ENCODE measurements at regions not wholly inside any gene's neighbourhood (a gene's known extent, or its start where the extent isn't known, plus 50 kb on each side); places are given as distances from the start of the nearest gene placed in this dataset.

DNA sequence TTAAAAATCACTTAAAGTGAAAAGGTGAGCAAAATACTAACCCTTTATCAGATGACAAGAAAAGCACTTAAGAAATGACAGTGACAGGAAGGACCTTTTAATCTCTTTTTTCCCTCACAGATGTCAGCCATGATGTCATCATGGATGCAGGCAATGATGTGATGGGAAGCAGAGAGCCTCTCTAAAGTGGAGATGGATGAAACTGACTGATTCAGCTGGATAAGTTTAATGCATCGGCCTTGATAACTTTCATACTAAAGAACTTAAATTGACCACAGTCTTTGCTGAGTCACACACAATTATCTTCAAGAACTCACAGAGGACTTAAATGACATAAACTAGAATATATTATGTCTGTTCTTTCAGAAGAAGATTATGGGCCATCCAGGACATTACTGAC, 153.2 kb upstream of the FGF10 start:
- H3K27me3 ChIP-seq (ENCODE audit: control insufficient read depth, low read length): no peaks in the 10 kb centered on the region
- no peaks in the 10 kb centered on the region for H3K9me3 ChIP-seq (ENCODE audit: control insufficient read depth, insufficient read depth, low read length)
- H3K9me2 ChIP-seq (replicated peaks; ENCODE audit: control insufficient read depth, low read length): no peaks in the 10 kb centered on the region
- no peak overlapping the region for H3K4me3 ChIP-seq (ENCODE audit: low read length)
- no peaks in the 10 kb centered on the region for H3K4me1 ChIP-seq (ENCODE audit: control insufficient read depth, low read length)
- no peak overlapping the region for H3K27ac ChIP-seq (ENCODE audit: low read depth, low read length)
- H3K79me2 ChIP-seq (ENCODE audit: control insufficient read depth, low read length): no peaks in the 10 kb centered on the region
- no peak overlapping the region for H3K4me2 ChIP-seq (ENCODE audit: low read length)
- no peaks in the 10 kb centered on the region for H3K36me3 ChIP-seq (ENCODE audit: control insufficient read depth, low read length)
- no peaks in the 10 kb centered on the region for H3F3A ChIP-seq (ENCODE audit: control insufficient read depth, insufficient read depth)
- TF ChIP-seq EZH2phosphoT487 (IDR thresholded peaks at IDR 0.05; ENCODE audit: borderline replicate concordance, low read length): no peak
- TF ChIP-seq, protein P1, sequence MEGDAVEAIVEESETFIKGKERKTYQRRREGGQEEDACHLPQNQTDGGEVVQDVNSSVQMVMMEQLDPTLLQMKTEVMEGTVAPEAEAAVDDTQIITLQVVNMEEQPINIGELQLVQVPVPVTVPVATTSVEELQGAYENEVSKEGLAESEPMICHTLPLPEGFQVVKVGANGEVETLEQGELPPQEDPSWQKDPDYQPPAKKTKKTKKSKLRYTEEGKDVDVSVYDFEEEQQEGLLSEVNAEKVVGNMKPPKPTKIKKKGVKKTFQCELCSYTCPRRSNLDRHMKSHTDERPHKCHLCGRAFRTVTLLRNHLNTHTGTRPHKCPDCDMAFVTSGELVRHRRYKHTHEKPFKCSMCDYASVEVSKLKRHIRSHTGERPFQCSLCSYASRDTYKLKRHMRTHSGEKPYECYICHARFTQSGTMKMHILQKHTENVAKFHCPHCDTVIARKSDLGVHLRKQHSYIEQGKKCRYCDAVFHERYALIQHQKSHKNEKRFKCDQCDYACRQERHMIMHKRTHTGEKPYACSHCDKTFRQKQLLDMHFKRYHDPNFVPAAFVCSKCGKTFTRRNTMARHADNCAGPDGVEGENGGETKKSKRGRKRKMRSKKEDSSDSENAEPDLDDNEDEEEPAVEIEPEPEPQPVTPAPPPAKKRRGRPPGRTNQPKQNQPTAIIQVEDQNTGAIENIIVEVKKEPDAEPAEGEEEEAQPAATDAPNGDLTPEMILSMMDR (IDR thresholded peaks at IDR 0.05; ENCODE audit: low read depth, low read length, poor library complexity, severe bottlenecking): no peak
- no peaks in the 10 kb centered on the region for H4K20me1 ChIP-seq (ENCODE audit: control insufficient read depth, insufficient read depth, low read depth, low read length)

DNA sequence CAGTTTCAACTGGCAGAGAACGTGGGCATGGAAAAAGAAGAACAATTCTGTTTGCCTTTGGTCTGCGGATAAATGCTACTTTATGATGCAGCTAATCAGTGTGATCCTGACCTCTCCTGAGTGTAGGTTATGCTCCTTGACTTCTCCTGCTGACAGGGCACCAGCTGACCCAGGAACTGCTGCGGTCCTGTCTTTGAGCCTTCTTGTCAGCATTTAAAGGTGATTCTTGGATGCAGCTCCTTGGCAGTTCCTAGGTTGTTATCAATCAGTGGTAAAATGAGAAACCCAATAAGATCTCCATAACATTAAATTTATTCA, 150.3 kb upstream of the FGF10 start:
- H3K79me2 ChIP-seq (ENCODE audit: control insufficient read depth, low read length): no peaks in the 10 kb centered on the region

DNA sequence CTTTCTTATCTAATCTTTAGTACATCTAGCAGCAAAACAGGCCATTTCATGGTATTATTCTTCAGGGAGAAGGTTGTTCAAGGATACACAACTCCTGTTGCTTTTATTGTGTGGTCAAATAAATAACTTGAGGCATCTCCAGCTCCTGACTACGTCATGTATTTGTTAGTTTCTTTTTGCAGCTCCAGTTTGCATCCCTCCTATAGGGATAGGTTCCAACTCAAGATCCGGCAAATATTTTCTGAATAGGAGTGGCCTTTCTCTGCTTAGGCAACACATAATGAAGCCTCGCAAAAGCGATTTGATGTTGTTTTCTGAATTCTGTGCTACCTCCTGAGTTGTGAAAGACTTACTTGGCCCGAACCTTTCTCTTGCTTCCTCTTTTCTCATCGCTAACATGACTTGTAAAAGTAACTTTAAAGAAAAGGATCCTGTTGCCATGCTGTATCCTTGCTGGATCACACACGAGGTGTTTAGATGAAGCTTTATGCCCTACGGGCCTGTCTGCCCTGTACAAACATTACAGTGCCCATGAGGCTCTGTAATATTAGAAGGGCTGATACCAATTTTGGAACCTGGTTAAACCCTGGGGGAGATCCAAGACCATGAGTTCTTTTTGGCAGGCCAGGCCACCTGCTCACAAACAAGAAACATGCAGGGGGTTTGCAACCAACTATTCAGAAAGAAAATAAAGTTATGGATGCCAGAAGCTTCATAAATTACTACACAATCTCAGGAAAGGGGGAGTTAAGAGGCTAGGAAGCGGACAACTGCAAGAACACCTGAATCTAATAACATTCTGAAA, 149.8 kb upstream of the FGF10 start:
- H3K9me2 ChIP-seq (replicated peaks; ENCODE audit: control insufficient read depth, low read length): no peaks in the 10 kb centered on the region
- no peak overlapping the region for H3K4me2 ChIP-seq (ENCODE audit: low read length)
- no peak for TF ChIP-seq EZH2phosphoT487 (IDR thresholded peaks at IDR 0.05; ENCODE audit: borderline replicate concordance, low read length)
- TF ChIP-seq, protein P1 (IDR thresholded peaks at IDR 0.05; ENCODE audit: low read depth, low read length, poor library complexity, severe bottlenecking): no peak

More for the DNA sequence above, 150.3 kb upstream of the FGF10 start:
- no peaks in the 10 kb centered on the region for H3K27me3 ChIP-seq (ENCODE audit: control insufficient read depth, low read length)
- H3K4me3 ChIP-seq (ENCODE audit: low read length): no peak overlapping the region
- no peaks in the 10 kb centered on the region for H3K9me3 ChIP-seq (ENCODE audit: control insufficient read depth, insufficient read depth, low read length)
- no peak overlapping the region for H3K4me2 ChIP-seq (ENCODE audit: low read length)
- no peaks in the 10 kb centered on the region for H3K36me3 ChIP-seq (ENCODE audit: control insufficient read depth, low read length)
- H3K9me2 ChIP-seq (replicated peaks; ENCODE audit: control insufficient read depth, low read length): no peaks in the 10 kb centered on the region
- H3K4me1 ChIP-seq (ENCODE audit: control insufficient read depth, low read length): no peaks in the 10 kb centered on the region
- H4K20me1 ChIP-seq (ENCODE audit: control insufficient read depth, insufficient read depth, low read depth, low read length): no peaks in the 10 kb centered on the region
- no peaks in the 10 kb centered on the region for H3F3A ChIP-seq (ENCODE audit: control insufficient read depth, insufficient read depth)
- no peak overlapping the region for H3K27ac ChIP-seq (ENCODE audit: low read depth, low read length)
- TF ChIP-seq, protein P1 (IDR thresholded peaks at IDR 0.05; ENCODE audit: low read depth, low read length, poor library complexity, severe bottlenecking): no peak
- no peak for TF ChIP-seq EZH2phosphoT487 (IDR thresholded peaks at IDR 0.05; ENCODE audit: borderline replicate concordance, low read length)

More for the DNA sequence above, 149.8 kb upstream of the FGF10 start:
- Histone ChIP-seq H3K27ac (ENCODE audit: low read depth, low read length) (no peak overlapping the region), H3F3A (ENCODE audit: control insufficient read depth, insufficient read depth) (no peaks in the 10 kb centered on the region), H3K27me3 (ENCODE audit: control insufficient read depth, low read length) (no peaks in the 10 kb centered on the region), H3K36me3 (ENCODE audit: control insufficient read depth, low read length) (no peaks in the 10 kb centered on the region), H3K9me3 (ENCODE audit: control insufficient read depth, insufficient read depth, low read length) (no peaks in the 10 kb centered on the region), H3K4me3 (ENCODE audit: low read length) (no peak overlapping the region), H3K79me2 (ENCODE audit: control insufficient read depth, low read length) (no peaks in the 10 kb centered on the region), H3K4me1 (ENCODE audit: control insufficient read depth, low read length) (no peaks in the 10 kb centered on the region), H4K20me1 (ENCODE audit: control insufficient read depth, insufficient read depth, low read depth, low read length) (no peaks in the 10 kb centered on the region)

All from DOHH2 (cell line).